IPS DF 19.7 (cell line): ENCODE measurements at regions not wholly inside any gene's neighbourhood (a gene's known extent, or its start where the extent isn't known, plus 50 kb on each side); places are given as distances from the start of the nearest gene placed in this dataset.
"Not testable (repeated sequence)": the region's sequence is repeated elsewhere in the genome, so short reads cannot be mapped to it uniquely, and the experiment has no call there.

ENCODE experiments used
- DNase-seq: peaks from one replicate; pipeline ENCODE4 v3.0.0-alpha.2; 2013; ENCODE audit warnings: low read depth, low spot score

- no peak for DNase-seq
These were observed 52.7 kb downstream of the KCNA5 start for GRCh38 chr12:5096241-5096924.

DNA sequence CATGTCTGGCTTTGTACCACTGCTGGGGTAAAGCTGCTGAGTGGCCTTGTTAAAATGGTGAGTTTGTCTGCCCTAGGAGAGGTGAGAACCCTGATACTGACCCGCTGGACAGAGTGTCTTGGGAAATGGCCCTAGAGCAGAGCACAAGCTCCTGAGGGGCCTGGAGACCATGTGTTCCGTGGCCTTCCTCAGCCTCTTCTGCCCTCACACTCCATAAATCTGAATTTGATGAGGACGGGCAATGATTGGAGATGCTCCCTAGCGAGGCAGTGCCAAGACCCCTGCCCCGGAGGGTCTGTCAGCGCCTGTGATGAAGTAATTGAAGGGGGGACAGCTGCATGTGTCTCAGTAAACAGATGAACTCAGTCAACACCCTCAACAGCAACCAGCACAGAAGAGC, 54.1 kb downstream of the KCNA5 start:
- DNase-seq, result no peak

DNA sequence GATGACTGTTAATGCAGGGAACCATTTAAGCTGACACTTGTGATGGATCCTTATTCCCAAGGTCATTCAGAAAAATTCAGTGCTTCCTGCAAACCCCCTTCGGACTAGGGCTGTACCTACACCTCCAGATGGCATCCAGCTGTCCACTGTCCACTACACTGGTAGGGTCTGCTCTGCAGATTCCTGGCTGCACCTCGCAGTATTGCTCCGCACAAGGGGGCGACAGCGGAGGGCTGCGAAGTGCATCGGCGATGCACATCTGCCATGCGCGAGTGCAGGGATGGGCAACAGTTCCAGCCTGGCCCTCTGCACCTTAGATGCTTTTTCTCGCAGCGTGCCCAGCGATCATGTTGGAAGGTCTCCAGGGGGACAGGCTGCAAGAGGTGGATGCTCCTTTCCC, 55.5 kb downstream of the KCNA5 start:
- DNase-seq, result no peak

- DNase-seq, result no peak
These were observed 55.9 kb downstream of the KCNA5 start for GRCh38 chr12:5099591-5099990.

GRCh38 chr12:5101686-5102085, 58.0 kb downstream of the KCNA5 start:
- DNase-seq, result no peak

DNA sequence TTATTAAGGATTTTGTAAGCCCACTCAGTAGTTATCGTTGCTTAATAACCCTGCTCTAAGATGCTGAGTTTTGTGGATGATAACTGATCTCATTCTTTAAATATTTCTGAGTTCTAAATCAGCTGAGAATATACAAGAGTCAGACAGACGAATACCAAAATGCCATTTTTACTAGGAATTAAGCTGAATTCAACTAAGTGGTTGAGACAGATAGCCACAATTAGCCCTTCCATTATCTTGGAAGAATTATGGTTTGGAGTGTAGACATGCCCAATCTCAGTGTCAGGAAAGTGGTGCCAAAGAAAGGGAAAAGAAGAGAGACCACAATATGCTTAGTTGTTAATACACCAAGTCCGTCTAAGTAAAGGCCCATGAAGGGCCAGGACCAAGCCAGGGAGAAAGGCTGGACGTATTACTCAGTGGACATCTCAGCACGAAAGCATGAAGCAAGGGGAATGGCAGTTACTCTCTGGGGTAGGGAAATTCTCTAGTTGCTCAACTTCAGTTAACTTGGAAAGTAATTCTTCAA, 58.6 kb downstream of the KCNA5 start:
- no peak for DNase-seq

- no peak for DNase-seq
These were observed 59.1 kb downstream of the KCNA5 start for GRCh38 chr12:5102806-5103205.

GRCh38 chr12:5110345-5110744, 66.7 kb downstream of the KCNA5 start:
- DNase-seq, result no peak

- no peak for DNase-seq
These were observed 70.8 kb downstream of the KCNA5 start for GRCh38 chr12:5114436-5114835.

DNA sequence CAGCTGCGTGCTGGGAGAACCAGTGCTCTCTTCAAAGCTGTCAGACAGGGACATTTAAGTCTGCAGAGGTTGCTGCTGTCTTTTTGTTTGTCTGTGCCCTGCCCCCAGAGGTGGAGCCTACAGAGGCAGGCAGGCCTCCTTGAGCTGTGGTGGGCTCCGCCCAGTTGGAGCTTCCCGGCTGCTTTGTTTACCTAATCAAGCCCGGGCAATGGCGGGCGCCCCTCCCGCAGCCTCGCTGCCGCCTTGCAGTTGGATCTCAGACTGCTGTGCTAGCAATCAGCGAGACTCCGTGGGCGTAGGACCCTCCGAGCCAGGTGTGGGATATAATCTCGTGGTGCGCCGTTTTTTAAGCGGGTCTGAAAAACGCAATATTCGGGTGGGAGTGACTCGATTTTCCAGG, 78.1 kb downstream of the KCNA5 start:
- DNase-seq, result not testable (repeated sequence)

DNA sequence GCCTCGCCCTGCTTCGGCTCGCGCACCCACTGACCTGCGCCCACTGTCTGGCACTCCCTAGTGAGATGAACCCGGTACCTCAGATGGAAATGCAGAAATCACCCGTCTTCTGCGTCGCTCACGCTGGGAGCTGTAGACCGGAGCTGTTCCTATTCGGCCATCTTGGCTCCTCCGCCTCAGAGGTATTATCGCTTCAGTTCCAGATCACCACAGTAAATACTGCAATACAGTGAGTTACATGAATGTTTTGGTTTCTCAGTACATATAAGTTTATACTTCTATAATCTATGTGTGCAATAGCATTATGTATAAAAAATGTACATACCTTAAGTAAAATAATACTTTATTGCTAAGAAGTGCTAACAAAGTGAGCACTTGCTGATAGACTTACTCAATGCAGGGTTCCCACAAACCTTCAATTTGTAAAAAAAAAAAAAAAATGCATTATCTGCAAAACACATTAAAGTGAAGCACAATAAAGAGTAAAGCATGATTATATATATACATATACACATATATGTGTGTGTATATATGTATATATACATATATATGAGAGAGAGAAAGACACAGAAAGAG, 78.7 kb downstream of the KCNA5 start:
- not testable (repeated sequence) for DNase-seq

- no peak for DNase-seq
These were observed 80.2 kb downstream of the KCNA5 start for GRCh38 chr12:5123921-5124320.

GRCh38 chr12:5124401-5124800, 80.7 kb downstream of the KCNA5 start:
- no peak for DNase-seq

GRCh38 chr12:5134861-5135525, 91.3 kb downstream of the KCNA5 start:
- no peak for DNase-seq

GRCh38 chr12:5138256-5138655, 94.6 kb downstream of the KCNA5 start:
- DNase-seq, result no peak

- DNase-seq, result no peak
These were observed 95.2 kb downstream of the KCNA5 start for GRCh38 chr12:5138845-5139244.

DNA sequence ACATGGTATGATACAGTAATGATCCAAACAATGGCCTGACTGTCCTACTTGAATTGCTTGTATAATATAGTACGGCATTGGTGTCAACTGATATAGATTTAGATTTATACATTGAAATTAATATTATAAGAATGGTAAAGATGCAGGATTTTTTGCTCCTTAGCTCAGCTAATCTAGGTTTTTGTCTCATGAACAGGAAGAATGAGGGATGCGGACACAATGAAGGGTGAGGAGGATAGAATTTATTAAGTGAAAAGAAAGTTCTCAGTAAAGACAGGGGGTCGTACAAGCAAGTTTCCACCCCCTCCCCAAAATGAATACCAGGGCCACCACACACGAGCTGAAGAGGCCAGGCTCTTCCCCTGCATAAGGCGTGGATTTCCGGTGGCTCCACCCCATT, 96.1 kb downstream of the KCNA5 start:
- DNase-seq, result no peak

DNA sequence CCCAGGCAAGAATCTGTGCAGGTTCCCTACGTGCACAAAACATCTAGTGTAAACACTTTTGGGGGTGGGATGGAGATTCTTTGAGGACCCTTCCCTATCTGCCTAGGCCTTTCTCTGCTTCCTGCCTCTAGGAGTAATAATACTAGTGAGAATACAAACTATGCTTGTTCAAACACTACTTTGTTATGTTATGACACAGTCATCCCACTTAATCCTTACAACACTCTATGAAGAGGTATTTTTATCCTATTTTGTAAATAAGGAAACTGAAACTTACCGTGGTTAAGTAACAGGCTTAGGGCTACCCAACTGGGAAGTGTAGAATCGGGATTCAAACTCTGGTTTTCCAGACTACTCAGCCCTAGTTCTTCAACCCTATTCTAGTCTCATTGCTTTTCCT, 96.5 kb downstream of the KCNA5 start:
- DNase-seq, result no peak

DNA sequence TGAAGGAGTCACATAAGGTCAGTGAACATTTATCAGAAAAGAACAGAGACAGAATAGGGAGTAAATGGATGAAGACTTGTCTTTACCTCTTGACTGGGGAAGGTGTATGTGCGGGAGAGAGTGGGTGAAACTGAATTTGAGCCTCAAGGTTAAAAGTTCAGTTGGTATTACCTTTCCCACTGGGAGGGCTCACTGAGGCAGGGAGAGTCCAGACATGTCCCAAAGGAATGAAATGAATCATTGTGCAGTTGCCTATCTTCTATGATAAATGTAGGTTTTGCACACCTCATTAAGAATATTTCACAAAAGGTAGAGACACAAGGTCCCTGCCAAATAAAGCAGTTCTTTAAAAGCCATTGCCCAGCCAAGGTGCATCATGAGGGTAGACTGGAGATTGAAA, 105.2 kb downstream of the KCNA5 start:
- no peak for DNase-seq

DNA sequence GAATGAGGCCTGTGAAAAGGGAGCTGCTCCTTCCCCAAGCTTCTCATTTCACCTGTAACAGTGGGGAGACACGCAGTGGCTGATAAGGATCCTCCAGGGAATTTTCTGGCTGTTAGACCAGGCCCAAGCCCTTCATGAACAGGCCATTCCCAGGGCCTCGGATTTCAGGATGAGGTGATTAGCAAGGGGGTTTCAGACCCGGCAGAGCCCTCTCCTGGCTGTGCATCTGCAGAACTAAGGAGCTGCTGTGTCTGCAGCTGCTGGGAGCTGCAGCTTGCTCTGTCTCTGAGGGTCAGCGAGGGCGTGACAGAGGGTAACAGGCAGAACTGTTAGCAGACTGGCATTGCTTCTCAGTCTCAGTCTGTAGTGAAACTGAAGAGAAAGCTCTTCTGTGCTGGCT, 110.4 kb downstream of the KCNA5 start:
- peak; percentile 52 for DNase-seq

GRCh38 chr12:5155866-5156265, 112.2 kb downstream of the KCNA5 start:
- DNase-seq, result no peak

DNA sequence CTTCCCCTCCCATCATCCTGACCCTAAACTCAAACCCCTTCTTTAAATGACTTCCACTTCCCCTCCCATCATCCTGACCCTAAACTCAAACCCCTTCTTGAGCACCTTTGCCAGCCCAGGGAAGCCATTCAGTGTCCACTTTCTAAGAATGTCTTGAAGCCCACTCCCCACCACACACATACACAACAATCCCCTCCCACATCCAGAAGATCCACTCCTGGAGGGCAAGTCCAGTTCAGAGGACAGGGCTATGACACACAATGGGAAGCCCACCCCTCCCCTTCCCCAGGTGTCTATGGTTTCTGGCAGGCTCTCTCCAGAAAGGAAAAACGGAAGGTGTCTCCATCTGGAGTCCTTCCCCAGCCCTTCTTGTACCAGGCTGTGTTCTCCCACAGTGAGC, 117.1 kb downstream of the KCNA5 start:
- DNase-seq, result no peak

- DNase-seq, result no peak
These were observed 120.0 kb downstream of the KCNA5 start for GRCh38 chr12:5163661-5164060.
